ENCODE measurements at regions not wholly inside any gene's neighbourhood (a gene's known extent, or its start where the extent isn't known, plus 50 kb on each side); places are given as distances from the start of the nearest gene placed in this dataset.

DNA sequence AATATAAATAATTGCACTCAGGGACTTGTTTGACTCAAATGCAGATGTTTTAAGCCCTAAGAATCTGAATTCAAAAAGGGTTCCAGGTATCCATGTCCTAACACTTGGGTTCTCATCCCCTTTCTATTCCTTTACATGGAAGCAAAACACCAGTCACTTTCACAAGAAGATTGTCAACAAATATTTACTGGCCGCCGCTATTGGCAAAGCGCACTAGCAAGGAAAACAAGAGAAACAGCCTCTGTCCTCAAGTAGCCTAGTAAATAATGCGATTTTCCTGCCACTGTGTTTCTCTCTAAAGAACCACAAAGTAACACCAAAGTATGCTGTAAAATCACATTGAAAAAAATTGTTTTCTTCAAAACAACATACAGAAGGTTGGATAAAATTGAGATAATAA lies 66.7 kb upstream of the EZH2 start:
- no peak for TF ChIP-seq EZH2 (IDR thresholded peaks at IDR 0.05)
- TF ChIP-seq, protein P1, sequence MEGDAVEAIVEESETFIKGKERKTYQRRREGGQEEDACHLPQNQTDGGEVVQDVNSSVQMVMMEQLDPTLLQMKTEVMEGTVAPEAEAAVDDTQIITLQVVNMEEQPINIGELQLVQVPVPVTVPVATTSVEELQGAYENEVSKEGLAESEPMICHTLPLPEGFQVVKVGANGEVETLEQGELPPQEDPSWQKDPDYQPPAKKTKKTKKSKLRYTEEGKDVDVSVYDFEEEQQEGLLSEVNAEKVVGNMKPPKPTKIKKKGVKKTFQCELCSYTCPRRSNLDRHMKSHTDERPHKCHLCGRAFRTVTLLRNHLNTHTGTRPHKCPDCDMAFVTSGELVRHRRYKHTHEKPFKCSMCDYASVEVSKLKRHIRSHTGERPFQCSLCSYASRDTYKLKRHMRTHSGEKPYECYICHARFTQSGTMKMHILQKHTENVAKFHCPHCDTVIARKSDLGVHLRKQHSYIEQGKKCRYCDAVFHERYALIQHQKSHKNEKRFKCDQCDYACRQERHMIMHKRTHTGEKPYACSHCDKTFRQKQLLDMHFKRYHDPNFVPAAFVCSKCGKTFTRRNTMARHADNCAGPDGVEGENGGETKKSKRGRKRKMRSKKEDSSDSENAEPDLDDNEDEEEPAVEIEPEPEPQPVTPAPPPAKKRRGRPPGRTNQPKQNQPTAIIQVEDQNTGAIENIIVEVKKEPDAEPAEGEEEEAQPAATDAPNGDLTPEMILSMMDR (IDR thresholded peaks at IDR 0.05): no peak
- no peak for TF ChIP-seq EZH2phosphoT487 (IDR thresholded peaks at IDR 0.05)
